ENCODE measurements at regions not wholly inside any gene's neighbourhood (a gene's known extent, or its start where the extent isn't known, plus 50 kb on each side); places are given as distances from the start of the nearest gene placed in this dataset.

- no peak for DNase-seq (ENCODE audit: low read depth)
- no peak for TF ChIP-seq CTCF (IDR thresholded peaks at IDR 0.05; ENCODE audit: insufficient read depth, low read length)
- H3K4me3 ChIP-seq (ENCODE audit: low read depth, low read length), result no peak overlapping the region
Measured at GRCh38 chr22:22084089-22084711, 101.6 kb upstream of the TOP3B start.

DNA sequence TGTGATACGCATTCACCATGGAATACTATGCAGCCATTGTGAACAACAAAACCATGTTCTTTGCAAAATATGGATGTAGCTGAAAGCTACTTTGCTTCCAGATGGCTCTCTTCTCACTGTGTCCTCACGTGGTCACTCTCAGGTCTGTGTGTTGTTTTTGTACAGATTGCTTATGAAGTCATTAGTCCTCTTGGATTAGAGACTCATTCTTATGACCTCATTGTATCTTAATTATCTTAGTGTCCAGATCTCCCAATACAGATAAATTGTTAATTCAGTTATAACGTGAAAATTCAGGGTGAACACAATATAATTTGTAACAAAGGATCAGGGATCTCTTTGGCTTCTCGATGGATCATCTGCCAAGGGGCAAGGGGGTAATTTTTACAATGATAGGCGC, 100.4 kb upstream of the TOP3B start:
- no peak for TF ChIP-seq CTCF (IDR thresholded peaks at IDR 0.05; ENCODE audit: insufficient read depth, low read length)
- no peak overlapping the region for H3K4me3 ChIP-seq (ENCODE audit: low read depth, low read length)
- no peak for DNase-seq (ENCODE audit: low read depth)

DNA sequence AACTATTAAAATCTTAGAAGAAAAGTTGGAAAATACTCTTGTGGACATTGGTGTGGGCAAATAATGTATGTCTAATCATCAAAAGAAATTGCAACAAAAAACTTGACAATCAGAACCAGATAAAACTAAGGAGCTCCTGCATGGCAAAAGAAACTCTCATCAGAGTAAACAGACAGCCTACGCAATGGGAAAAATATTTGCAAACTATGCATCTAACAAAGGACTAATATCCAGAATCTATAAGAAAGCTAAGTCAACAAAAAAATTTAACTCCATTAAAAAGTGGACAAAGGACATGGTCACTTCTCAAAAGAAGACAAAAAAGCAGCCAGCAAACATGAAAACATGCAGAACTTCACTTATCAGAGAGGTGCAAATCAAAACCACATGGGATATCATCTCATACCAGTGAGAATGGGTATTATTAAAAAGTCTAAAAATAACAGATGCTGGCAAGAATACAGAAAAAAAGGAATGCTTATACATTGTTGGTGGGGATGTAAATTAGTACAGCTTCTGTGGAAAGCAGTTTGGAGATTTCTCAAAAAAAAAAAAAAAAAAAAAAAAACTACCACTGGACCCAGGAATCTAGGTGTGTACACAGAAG, 99.7 kb upstream of the TOP3B start:
- no peak for TF ChIP-seq CTCF (IDR thresholded peaks at IDR 0.05; ENCODE audit: insufficient read depth, low read length)
- peak; percentile 29 for DNase-seq (ENCODE audit: low read depth)
- H3K4me3 ChIP-seq (ENCODE audit: low read depth, low read length), result no peak overlapping the region

GRCh38 chr22:22080270-22080669, 97.7 kb upstream of the TOP3B start:
- no peak overlapping the region for H3K4me3 ChIP-seq (ENCODE audit: low read depth, low read length)
- DNase-seq (ENCODE audit: low read depth), result no peak
- no peak for TF ChIP-seq CTCF (IDR thresholded peaks at IDR 0.05; ENCODE audit: insufficient read depth, low read length)

GRCh38 chr22:22079404-22080148, 97.0 kb upstream of the TOP3B start:
- DNase-seq (ENCODE audit: low read depth), result no peak
- TF ChIP-seq CTCF (IDR thresholded peaks at IDR 0.05; ENCODE audit: insufficient read depth, low read length), result no peak
- H3K4me3 ChIP-seq (ENCODE audit: low read depth, low read length), result no peak overlapping the region

DNA sequence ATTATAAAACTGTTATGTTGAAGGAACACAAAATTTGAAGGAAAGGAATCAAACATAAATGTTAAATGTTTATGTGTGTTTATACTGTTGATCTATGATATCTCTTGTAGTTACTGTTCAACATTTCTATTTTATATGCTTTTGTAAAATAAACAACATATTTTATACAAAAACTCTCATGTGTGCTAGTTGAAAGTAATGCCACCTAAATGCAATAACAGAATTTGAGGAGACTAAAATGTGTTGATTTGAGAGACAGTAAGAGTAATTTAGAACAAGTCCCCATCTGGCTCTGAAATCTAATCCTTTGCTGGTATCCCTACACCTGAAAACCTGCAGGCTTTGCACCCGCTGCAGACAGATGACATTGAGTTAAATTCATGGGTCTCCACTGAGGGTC, 95.7 kb upstream of the TOP3B start:
- TF ChIP-seq CTCF (IDR thresholded peaks at IDR 0.05; ENCODE audit: insufficient read depth, low read length), result no peak
- DNase-seq (ENCODE audit: low read depth), result no peak
- H3K4me3 ChIP-seq (ENCODE audit: low read depth, low read length), result no peak overlapping the region
